ENCODE measurements at regions not wholly inside any gene's neighbourhood (a gene's known extent, or its start where the extent isn't known, plus 50 kb on each side); places are given as distances from the start of the nearest gene placed in this dataset.

GRCh38 chr22:49483281-49483870, 344.3 kb downstream of the BRD1 start:
- peaks cover 4% of the 10 kb centered on the region for H3K27me3 Mint-ChIP-seq (ENCODE audit: low read depth)
- CTCF ChIA-PET: interaction anchor here (0.6 kb wide), 1 partner anchor 14 kb away, joined by 3 read pairs; no protein-coding TSS in a partner anchor

GRCh38 chr22:49482811-49483210, 344.9 kb downstream of the BRD1 start:
- DNase-seq: no peak
- peaks cover 1% of the 10 kb centered on the region for H3K36me3 Mint-ChIP-seq (ENCODE audit: low read depth)
- CTCF ChIA-PET: no interaction called here
- no peak overlapping the region for H3K27ac Mint-ChIP-seq
- H3K27me3 Mint-ChIP-seq (ENCODE audit: low read depth): peaks cover 4% of the 10 kb centered on the region
- no peaks in the 10 kb centered on the region for H3K9me3 Mint-ChIP-seq
- H3K4me3 Mint-ChIP-seq: no peak overlapping the region
- intact Hi-C loops (cut with micrococcal nuclease): no loop called here
- H3K4me1 Mint-ChIP-seq (ENCODE audit: low read depth): no peaks in the 10 kb centered on the region

More at GRCh38 chr22:49483281-49483870, 344.3 kb downstream of the BRD1 start:
- Mint-ChIP-seq H3K4me1 (ENCODE audit: low read depth) (no peaks in the 10 kb centered on the region), H3K36me3 (ENCODE audit: low read depth) (peaks cover 1% of the 10 kb centered on the region), H3K9me3 (no peaks in the 10 kb centered on the region), H3K4me3 (no peak overlapping the region), H3K27ac (no peak overlapping the region)
- intact Hi-C loops (cut with micrococcal nuclease): no loop called here
- no peak for DNase-seq

- peaks cover 4% of the 10 kb centered on the region for H3K27me3 Mint-ChIP-seq (ENCODE audit: low read depth)
- H3K36me3 Mint-ChIP-seq (ENCODE audit: low read depth): peaks cover 3% of the 10 kb centered on the region
- CTCF ChIA-PET: no interaction called here
- intact Hi-C loops (cut with micrococcal nuclease): no loop called here
- H3K27ac Mint-ChIP-seq: no peak overlapping the region
- H3K4me3 Mint-ChIP-seq: no peak overlapping the region
- DNase-seq: no peak
- peaks cover 1% of the 10 kb centered on the region for H3K9me3 Mint-ChIP-seq
- no peaks in the 10 kb centered on the region for H3K4me1 Mint-ChIP-seq (ENCODE audit: low read depth)
These were observed 345.8 kb downstream of the BRD1 start for GRCh38 chr22:49481659-49482399.

DNA sequence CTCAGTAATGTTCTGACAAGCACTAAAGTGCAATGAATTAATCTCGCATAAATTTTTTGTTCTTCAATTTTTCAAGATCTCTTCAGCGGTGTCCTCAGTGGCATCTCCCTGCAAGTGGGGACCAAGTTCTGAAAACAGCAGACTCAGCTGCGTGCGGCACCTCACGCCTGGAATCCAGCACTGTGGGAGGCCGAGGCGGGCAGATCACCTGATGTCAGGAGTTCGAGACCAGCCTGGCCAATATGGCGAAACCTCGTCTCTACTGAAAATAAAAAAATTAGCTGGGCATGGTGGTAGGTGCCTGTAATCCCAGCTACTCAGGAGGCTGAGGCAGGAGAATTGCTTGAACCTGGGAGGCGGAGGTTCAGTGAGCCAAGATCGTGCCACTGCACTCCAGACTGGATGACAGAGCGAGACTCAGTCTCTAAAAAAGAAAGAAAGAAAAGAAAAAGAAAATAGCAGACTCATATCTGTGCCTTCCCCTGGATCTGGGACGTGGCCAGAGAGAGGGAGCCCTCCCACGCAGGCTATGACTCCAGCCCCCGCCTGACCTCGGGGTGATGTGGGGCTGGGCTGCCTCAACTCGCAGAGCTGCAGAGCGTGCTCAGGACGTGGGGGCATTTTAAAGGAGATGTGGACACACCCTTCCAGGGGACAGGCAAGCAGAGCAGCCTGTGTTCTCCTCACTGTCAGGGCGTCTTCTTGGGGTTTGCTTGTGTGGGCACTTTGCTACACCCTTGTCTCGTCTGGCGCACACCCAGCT, 346.6 kb downstream of the BRD1 start:
- no peaks in the 10 kb centered on the region for H3K4me1 Mint-ChIP-seq (ENCODE audit: low read depth)
- DNase-seq: no peak
- H3K9me3 Mint-ChIP-seq: peaks cover 2% of the 10 kb centered on the region
- intact Hi-C loops (cut with micrococcal nuclease): no loop called here
- no peak overlapping the region for H3K4me3 Mint-ChIP-seq
- H3K36me3 Mint-ChIP-seq (ENCODE audit: low read depth): peaks cover 8% of the 10 kb centered on the region
- peaks cover 4% of the 10 kb centered on the region for H3K27me3 Mint-ChIP-seq (ENCODE audit: low read depth)
- H3K27ac Mint-ChIP-seq: no peak overlapping the region
- CTCF ChIA-PET: no interaction called here

DNA sequence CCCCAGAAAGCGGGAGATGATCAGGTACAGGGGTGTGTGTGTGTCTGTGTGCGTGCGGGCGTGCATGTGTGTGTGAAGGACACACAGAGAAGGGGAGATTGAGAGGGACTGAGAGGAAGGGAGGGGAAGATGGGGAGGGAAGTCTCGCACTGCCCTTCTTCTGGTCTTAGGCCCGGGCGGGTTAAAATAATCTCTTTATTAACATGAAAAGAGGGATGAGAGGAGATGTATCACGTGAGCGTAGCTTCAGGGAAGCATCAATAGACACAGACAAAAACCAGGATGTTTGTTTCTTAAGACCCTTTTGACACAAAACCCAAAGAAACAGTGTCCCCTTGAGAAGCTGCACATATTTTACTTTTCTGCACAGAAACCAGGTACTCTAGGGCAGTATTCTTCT, 347.3 kb downstream of the BRD1 start:
- peaks cover 8% of the 10 kb centered on the region for H3K36me3 Mint-ChIP-seq (ENCODE audit: low read depth)
- H3K4me3 Mint-ChIP-seq: no peak overlapping the region
- H3K27ac Mint-ChIP-seq: no peak overlapping the region
- peaks cover 4% of the 10 kb centered on the region for H3K27me3 Mint-ChIP-seq (ENCODE audit: low read depth)
- H3K9me3 Mint-ChIP-seq: peaks cover 2% of the 10 kb centered on the region
- no peaks in the 10 kb centered on the region for H3K4me1 Mint-ChIP-seq (ENCODE audit: low read depth)
- CTCF ChIA-PET: no interaction called here
- DNase-seq: no peak
- intact Hi-C loops (cut with micrococcal nuclease): no loop called here

- intact Hi-C loops (cut with micrococcal nuclease): no loop called here
- CTCF ChIA-PET: no interaction called here
These were observed 348.1 kb downstream of the BRD1 start for GRCh38 chr22:49479566-49479965.

GRCh38 chr22:49476800-49477400, 350.8 kb downstream of the BRD1 start:
- no peak overlapping the region for H3K4me3 Mint-ChIP-seq
- H3K4me1 Mint-ChIP-seq (ENCODE audit: low read depth): no peaks in the 10 kb centered on the region
- peak overlapping the region; percentile 27 for H3K27ac Mint-ChIP-seq
- peaks cover 4% of the 10 kb centered on the region for H3K27me3 Mint-ChIP-seq (ENCODE audit: low read depth)
- peaks cover 2% of the 10 kb centered on the region for H3K9me3 Mint-ChIP-seq
- intact Hi-C loops (cut with micrococcal nuclease): no loop called here
- CTCF ChIA-PET: no interaction called here
- DNase-seq: no peak
- peaks cover 8% of the 10 kb centered on the region for H3K36me3 Mint-ChIP-seq (ENCODE audit: low read depth)

More at GRCh38 chr22:49479566-49479965, 348.1 kb downstream of the BRD1 start:
- H3K36me3 Mint-ChIP-seq (ENCODE audit: low read depth): peaks cover 8% of the 10 kb centered on the region
- no peaks in the 10 kb centered on the region for H3K4me1 Mint-ChIP-seq (ENCODE audit: low read depth)
- no peak for DNase-seq
- H3K27me3 Mint-ChIP-seq (ENCODE audit: low read depth): peaks cover 4% of the 10 kb centered on the region
- H3K27ac Mint-ChIP-seq: no peak overlapping the region
- H3K9me3 Mint-ChIP-seq: peaks cover 2% of the 10 kb centered on the region
- no peak overlapping the region for H3K4me3 Mint-ChIP-seq

DNA sequence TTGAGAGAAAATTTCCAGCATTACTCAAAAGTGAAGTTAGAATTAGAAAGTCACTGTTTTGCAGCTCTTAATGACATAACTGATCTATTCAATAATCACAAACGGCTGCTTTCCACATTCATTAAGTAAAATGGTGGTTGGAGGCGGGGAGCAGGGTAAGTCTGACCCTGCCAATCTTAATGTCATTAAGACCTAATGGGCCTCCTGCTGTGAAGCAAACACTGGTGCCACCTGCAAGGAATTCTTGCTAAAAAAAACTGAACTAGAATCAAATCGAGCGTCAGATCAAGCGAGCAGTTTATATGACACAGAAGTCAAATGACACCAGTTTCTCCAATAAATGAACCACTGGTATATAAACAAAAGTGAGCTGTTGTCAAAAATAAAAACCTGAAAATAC, 351.5 kb downstream of the BRD1 start:
- H3K4me3 Mint-ChIP-seq: no peak overlapping the region
- no peaks in the 10 kb centered on the region for H3K4me1 Mint-ChIP-seq (ENCODE audit: low read depth)
- H3K27me3 Mint-ChIP-seq (ENCODE audit: low read depth): peaks cover 2% of the 10 kb centered on the region
- no peak overlapping the region for H3K27ac Mint-ChIP-seq
- DNase-seq: no peak
- H3K9me3 Mint-ChIP-seq: peaks cover 2% of the 10 kb centered on the region
- H3K36me3 Mint-ChIP-seq (ENCODE audit: low read depth): peaks cover 8% of the 10 kb centered on the region
- intact Hi-C loops (cut with micrococcal nuclease): no loop called here
- CTCF ChIA-PET: no interaction called here

DNA sequence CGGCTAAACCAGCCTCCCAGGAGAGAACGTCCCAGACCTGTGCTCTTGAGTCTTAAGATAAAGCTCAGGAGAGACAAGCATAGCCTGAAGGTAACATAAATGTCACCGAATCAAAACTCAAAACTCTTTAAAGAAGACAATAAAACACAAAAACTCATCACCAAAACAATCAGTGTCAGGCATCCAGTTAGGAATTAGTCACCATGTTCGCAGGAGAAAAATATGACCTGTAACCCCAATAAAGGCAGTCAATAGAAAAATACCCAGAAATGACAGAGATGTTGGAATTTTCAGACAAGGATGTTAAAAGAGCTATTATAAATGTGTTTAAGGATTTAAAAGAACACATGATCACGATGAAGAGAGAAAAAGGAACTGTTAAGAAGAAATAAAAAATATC, 352.4 kb downstream of the BRD1 start:
- Mint-ChIP-seq H3K4me1 (ENCODE audit: low read depth) (no peaks in the 10 kb centered on the region), H3K9me3 (peaks cover 2% of the 10 kb centered on the region), H3K4me3 (no peak overlapping the region), H3K36me3 (ENCODE audit: low read depth) (peaks cover 8% of the 10 kb centered on the region), H3K27me3 (ENCODE audit: low read depth) (no peaks in the 10 kb centered on the region), H3K27ac (no peak overlapping the region)
- DNase-seq: no peak
- CTCF ChIA-PET: no interaction called here
- intact Hi-C loops (cut with micrococcal nuclease): no loop called here

DNA sequence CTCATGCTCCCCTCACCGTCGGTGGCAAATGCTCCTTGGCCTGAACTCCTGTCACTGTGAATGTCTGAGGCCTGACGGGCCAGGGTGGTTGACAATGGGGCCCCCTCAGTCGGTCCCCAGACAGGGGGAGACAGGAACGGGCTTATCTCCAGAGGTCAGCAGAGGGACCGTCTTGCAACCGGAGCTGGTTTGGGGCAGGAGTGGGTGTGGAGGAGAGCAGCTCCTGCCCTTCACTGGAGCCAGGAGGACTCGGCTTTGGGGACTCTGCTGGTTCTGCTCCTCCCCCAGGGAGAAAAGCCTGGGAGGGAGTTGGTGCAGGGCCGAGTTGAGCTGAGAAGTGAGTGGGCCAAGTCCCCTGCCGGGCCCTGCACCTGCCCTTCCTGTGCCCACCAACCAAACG, 354.4 kb downstream of the BRD1 start:
- CTCF ChIA-PET: no interaction called here
- peaks cover 7% of the 10 kb centered on the region for H3K36me3 Mint-ChIP-seq (ENCODE audit: low read depth)
- no peak overlapping the region for H3K4me3 Mint-ChIP-seq
- H3K4me1 Mint-ChIP-seq (ENCODE audit: low read depth): no peaks in the 10 kb centered on the region
- intact Hi-C loops (cut with micrococcal nuclease): no loop called here
- peaks cover 2% of the 10 kb centered on the region for H3K9me3 Mint-ChIP-seq
- no peak for DNase-seq
- H3K27me3 Mint-ChIP-seq (ENCODE audit: low read depth): no peaks in the 10 kb centered on the region
- H3K27ac Mint-ChIP-seq: no peak overlapping the region

DNA sequence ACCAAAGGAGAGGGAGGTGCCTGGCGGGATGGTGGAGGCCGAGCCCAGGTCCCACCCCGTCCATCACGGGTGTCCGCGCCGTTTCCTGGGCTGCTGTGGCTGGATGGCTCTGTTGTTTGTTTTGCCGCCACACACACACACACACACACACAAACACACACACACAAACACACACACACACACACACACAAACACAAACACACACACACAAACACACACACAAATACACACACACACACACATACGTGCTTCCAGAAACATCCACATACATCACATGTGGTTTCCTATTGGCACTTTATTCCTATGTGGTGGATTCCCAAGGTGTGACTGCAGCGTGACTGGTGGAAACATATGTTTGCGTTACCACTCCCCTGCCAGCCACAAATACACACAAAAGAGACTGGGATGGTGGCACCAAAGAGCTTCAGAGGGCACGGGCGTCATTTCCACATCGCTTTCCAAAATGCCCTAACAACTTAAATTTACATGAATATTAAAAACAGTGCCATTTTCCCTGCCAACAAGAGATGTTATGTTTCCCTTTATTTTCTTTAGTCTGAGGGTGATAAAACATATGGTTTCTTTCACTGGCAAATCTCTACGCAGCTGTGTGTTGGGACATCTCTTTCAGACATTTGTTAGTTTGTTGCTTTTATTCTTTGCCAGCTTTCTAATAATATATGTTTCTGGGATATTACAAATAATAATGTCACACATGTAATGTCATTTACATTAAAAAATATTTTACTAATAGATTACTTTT, 356.8 kb downstream of the BRD1 start:
- H3K9me3 Mint-ChIP-seq: no peaks in the 10 kb centered on the region
- no peaks in the 10 kb centered on the region for H3K36me3 Mint-ChIP-seq (ENCODE audit: low read depth)
- intact Hi-C loops (cut with micrococcal nuclease): no loop called here
- CTCF ChIA-PET: no interaction called here
- no peak for DNase-seq
- no peaks in the 10 kb centered on the region for H3K27me3 Mint-ChIP-seq (ENCODE audit: low read depth)
- H3K4me1 Mint-ChIP-seq (ENCODE audit: low read depth): no peaks in the 10 kb centered on the region
- no peak overlapping the region for H3K27ac Mint-ChIP-seq
- H3K4me3 Mint-ChIP-seq: no peak overlapping the region

Data from activated naive CD4-positive, alpha-beta T cell treated with anti-CD3 and anti-CD28 coated beads for 36 hours (primary cell).